RWPE2 (cell line): ENCODE measurements at regions not wholly inside any gene's neighbourhood (a gene's known extent, or its start where the extent isn't known, plus 50 kb on each side); places are given as distances from the start of the nearest gene placed in this dataset.

ENCODE experiments used
- ATAC-seq: fragments of 200-7000 bp; cut with Tn5 transposase; 3 replicates; pipeline ENCODE4 v1.9.1; 2021; ENCODE audit warnings: low read depth
- DNase-seq: peaks from one replicate; pipeline ENCODE4 v3.0.0-alpha.2; 2020; ENCODE audit warnings: low spot score
- H3K27ac ChIP-seq: fragments of 450-650 bp; 2 replicates; pipeline ENCODE4 v1.5.1; 2017; ENCODE audit warnings: mild to moderate bottlenecking; ENCODE audit not compliant: poor library complexity, severe bottlenecking
- H3K27me3 ChIP-seq: fragments of 250-450 bp; sonication (Bioruptor Pico); 2 replicates; pipeline ENCODE4 v1.5.1; 2021; ENCODE audit warnings: mild to moderate bottlenecking, moderate library complexity; ENCODE audit not compliant: insufficient read depth, poor library complexity, severe bottlenecking
- H3K36me3 ChIP-seq: fragments of 250-450 bp; sonication (Bioruptor Pico); 2 replicates; pipeline ENCODE4 v1.5.1; 2020; ENCODE audit warnings: low read depth, mild to moderate bottlenecking, moderate library complexity
- H3K4me1 ChIP-seq: fragments of 250-450 bp; sonication (Bioruptor Pico); 2 replicates; pipeline ENCODE4 v1.5.1; 2021; ENCODE audit warnings: mild to moderate bottlenecking, moderate library complexity; ENCODE audit not compliant: insufficient read depth, poor library complexity, severe bottlenecking
- H3K4me3 ChIP-seq: fragments of 250-450 bp; sonication (Bioruptor Pico); 2 replicates; pipeline ENCODE4 v1.5.1; 2021; ENCODE audit warnings: mild to moderate bottlenecking, moderate library complexity; ENCODE audit not compliant: severe bottlenecking
- H3K9me3 ChIP-seq: fragments of 250-450 bp; sonication (Bioruptor Pico); 2 replicates; pipeline ENCODE4 v1.5.1; 2021; ENCODE audit warnings: mild to moderate bottlenecking, moderate library complexity; ENCODE audit not compliant: severe bottlenecking
- TF ChIP-seq, protein P1 (sequence below): fragments of 450-650 bp; IDR thresholded peaks from one replicate; pipeline ENCODE4 v1.5.1; 2017; ENCODE audit warnings: mild to moderate bottlenecking, moderate library complexity; ENCODE audit not compliant: poor library complexity, severe bottlenecking

DNA sequence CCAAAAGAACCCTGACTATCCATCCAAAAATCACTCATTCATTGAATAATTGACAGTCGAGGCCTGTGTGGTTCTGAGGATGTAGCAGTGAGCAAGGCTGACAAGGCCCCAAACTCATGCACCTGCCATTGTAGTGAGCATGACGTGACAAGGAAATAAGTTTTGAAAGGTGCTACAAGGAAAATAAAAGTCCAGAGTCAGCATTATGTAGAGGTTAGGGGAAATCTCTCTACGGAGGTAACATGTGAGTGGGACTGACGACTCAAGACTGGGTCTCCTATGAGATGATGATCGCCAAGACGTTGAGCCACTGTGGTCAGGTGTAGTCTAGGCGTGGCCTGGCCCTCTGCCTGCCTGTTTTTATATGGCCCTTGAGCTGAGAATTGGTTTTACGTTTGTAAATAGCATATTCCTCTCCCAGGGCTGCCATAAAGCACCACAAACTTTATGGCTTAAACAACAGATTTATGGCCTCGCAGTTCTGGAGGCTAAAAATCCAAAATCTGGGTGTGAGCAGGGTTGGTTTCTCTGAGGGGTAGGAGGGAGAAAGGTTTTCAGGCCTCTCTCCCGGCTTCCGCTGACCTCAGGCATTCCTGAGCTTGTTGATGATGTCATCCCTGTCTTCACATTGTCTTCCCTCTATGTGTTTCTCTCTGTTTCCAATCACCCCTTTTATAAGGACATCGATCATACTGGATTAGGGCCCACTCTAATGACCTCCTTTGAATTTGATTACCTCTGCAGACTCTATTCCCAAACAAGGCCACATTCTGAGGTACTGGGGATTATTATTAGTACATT is 206.4 kb upstream of the EGFLAM start:
- H3K27me3 ChIP-seq = no peaks in the 10 kb centered on the region
- DNase-seq = no peak
- H3K27ac ChIP-seq = no peak overlapping the region
- no peak for ATAC-seq
- H3K36me3 ChIP-seq = no peaks in the 10 kb centered on the region
- TF ChIP-seq, protein P1, sequence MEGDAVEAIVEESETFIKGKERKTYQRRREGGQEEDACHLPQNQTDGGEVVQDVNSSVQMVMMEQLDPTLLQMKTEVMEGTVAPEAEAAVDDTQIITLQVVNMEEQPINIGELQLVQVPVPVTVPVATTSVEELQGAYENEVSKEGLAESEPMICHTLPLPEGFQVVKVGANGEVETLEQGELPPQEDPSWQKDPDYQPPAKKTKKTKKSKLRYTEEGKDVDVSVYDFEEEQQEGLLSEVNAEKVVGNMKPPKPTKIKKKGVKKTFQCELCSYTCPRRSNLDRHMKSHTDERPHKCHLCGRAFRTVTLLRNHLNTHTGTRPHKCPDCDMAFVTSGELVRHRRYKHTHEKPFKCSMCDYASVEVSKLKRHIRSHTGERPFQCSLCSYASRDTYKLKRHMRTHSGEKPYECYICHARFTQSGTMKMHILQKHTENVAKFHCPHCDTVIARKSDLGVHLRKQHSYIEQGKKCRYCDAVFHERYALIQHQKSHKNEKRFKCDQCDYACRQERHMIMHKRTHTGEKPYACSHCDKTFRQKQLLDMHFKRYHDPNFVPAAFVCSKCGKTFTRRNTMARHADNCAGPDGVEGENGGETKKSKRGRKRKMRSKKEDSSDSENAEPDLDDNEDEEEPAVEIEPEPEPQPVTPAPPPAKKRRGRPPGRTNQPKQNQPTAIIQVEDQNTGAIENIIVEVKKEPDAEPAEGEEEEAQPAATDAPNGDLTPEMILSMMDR = no peak
- no peaks in the 10 kb centered on the region for H3K9me3 ChIP-seq
- no peak overlapping the region for H3K4me3 ChIP-seq
- no peaks in the 10 kb centered on the region for H3K4me1 ChIP-seq

DNA sequence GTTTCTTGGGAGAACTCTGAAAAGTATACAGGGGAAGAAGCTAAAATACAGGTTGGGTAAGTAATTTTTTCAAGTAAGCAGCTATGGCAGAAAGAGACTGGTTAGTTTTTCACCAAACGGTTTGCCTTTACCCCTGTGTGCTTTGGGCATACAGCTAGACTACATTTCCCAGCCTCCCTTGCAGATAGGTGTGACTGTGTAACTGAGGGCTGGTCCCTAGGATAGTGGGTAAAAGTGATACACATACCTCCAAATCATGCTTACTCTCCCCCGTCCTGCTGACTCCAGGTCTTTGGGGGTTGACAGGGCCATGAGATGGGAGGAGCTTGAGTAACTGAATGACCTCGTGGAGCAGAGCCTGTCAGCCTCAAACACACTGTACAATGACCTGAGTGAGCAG is 208.6 kb upstream of the GDNF start:
- Histone ChIP-seq H3K27me3 (peaks cover 9% of the 10 kb centered on the region), H3K4me1 (no peaks in the 10 kb centered on the region), H3K36me3 (no peaks in the 10 kb centered on the region), H3K9me3 (no peaks in the 10 kb centered on the region), H3K4me3 (no peak overlapping the region), H3K27ac (no peak overlapping the region)
- ATAC-seq (no peak), DNase-seq (no peak)
- TF ChIP-seq, protein P1 = no peak

DNA sequence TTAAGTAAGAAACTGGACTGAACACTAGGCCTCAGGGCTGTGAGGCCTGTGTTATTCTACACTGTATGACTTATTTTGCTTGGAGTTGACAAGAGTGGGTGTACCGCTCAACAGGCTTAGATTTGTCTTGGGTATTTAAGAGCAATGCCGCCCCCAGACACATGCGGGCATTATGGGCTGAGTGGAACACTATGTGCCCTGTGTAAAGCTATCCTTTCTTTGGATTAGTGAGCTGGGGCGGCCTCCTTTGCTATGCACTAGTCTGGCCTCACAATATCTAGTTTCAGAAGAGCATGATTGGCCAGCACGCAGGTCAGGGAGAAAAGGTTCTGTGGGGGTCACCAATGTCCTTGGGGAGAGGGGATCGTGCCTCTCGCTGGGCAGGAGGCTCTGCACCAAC is 206.3 kb upstream of the GDNF start:
- TF ChIP-seq, protein P1 = no peak
- Histone ChIP-seq H3K4me3 (no peak overlapping the region), H3K27me3 (peaks cover 18% of the 10 kb centered on the region), H3K36me3 (no peaks in the 10 kb centered on the region), H3K27ac (no peak overlapping the region), H3K4me1 (no peaks in the 10 kb centered on the region), H3K9me3 (no peaks in the 10 kb centered on the region)
- DNase-seq = no peak
- no peak for ATAC-seq

DNA sequence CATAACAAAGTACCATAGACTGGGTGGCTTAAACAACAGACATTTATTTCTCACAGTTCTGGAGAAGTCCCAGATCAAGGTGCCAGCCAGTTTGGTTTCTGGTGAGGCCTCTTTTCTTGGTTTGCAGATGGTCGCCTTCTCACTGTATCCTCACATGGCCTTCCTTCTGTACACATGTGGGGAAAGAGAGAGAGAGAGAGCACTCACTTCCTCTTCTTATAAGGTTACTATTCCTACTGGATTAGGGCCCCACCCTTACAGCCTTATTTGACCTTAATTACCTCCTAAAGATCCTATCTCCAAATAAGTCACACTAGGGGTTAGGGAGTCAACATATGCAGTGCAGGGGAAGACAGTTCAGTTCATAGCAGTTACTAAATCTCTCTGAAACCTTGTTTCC is 205.6 kb upstream of the GDNF start:
- Histone ChIP-seq H3K36me3 (no peaks in the 10 kb centered on the region), H3K27ac (no peak overlapping the region), H3K4me3 (no peak overlapping the region), H3K9me3 (no peaks in the 10 kb centered on the region), H3K4me1 (no peaks in the 10 kb centered on the region), H3K27me3 (peaks cover 18% of the 10 kb centered on the region)
- ATAC-seq (no peak), DNase-seq (no peak)
- TF ChIP-seq, protein P1 = no peak

DNA sequence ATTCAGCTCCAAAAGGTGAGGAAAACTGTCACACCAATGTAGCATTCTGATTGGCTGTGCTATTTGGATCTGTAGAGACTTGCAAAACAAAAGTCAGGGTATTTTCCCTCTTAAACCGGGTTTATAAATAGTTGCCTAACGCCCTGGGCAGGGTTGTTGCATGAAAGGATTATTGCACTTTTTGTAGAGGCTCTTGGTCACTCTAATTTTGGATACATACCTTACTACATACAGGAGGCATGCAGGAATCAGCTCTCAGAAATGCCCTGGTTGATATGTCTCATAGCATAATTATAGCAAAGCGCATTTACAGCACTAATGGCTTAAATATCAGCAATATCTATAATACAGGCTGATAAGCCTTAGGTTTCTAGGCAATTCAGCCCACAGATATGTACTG is 200.0 kb upstream of the GDNF start:
- H3K27ac ChIP-seq = no peak overlapping the region
- TF ChIP-seq, protein P1 = no peak
- H3K9me3 ChIP-seq = no peaks in the 10 kb centered on the region
- no peaks in the 10 kb centered on the region for H3K36me3 ChIP-seq
- DNase-seq = no peak
- no peak for ATAC-seq
- no peak overlapping the region for H3K4me3 ChIP-seq
- H3K4me1 ChIP-seq = no peaks in the 10 kb centered on the region
- peaks cover 32% of the 10 kb centered on the region for H3K27me3 ChIP-seq
